AG08396 (cell line): ENCODE measurements at regions not wholly inside any gene's neighbourhood (a gene's known extent, or its start where the extent isn't known, plus 50 kb on each side); places are given as distances from the start of the nearest gene placed in this dataset.
"Not testable (repeated sequence)": the region's sequence is repeated elsewhere in the genome, so short reads cannot be mapped to it uniquely, and the experiment has no call there.

Source experiments
- DNase-seq: peaks from one replicate; pipeline ENCODE4 v3.0.0; 2012; ENCODE audit warnings: low spot score, mixed read lengths

GRCh38 chr19:23535901-23536300 is 140.6 kb upstream of the ZNF91 start:
- not testable (repeated sequence) for DNase-seq

GRCh38 chr19:23533441-23533840 is 138.2 kb upstream of the ZNF91 start:
- not testable (repeated sequence) for DNase-seq

- no peak for DNase-seq
Observed at GRCh38 chr19:23531976-23532375, 136.7 kb upstream of the ZNF91 start.

GRCh38 chr19:23531231-23531790 is 136.0 kb upstream of the ZNF91 start:
- no peak for DNase-seq

- DNase-seq, result no peak
Observed at GRCh38 chr19:23528376-23528775, 133.1 kb upstream of the ZNF91 start.

- DNase-seq, result no peak
Observed at GRCh38 chr19:23527797-23528196, 132.5 kb upstream of the ZNF91 start.

GRCh38 chr19:23526302-23526701 is 131.0 kb upstream of the ZNF91 start:
- no peak for DNase-seq

GRCh38 chr19:23525276-23525852 is 130.1 kb upstream of the ZNF91 start:
- no peak for DNase-seq

- no peak for DNase-seq
Observed at GRCh38 chr19:23523863-23524262, 128.6 kb upstream of the ZNF91 start.

GRCh38 chr19:23522431-23522830 is 127.2 kb upstream of the ZNF91 start:
- no peak for DNase-seq

GRCh38 chr19:23521471-23521870 is 126.2 kb upstream of the ZNF91 start:
- no peak for DNase-seq

- DNase-seq, result no peak
Observed at GRCh38 chr19:23520441-23520840, 125.2 kb upstream of the ZNF91 start.

- DNase-seq, result no peak
Observed at GRCh38 chr19:23519031-23519430, 123.8 kb upstream of the ZNF91 start.

- no peak for DNase-seq
Observed at GRCh38 chr19:23516266-23516665, 121.0 kb upstream of the ZNF91 start.

GRCh38 chr19:23515551-23515950 is 120.3 kb upstream of the ZNF91 start:
- DNase-seq, result no peak

- DNase-seq, result no peak
Observed at GRCh38 chr19:23512151-23512925, 117.1 kb upstream of the ZNF91 start.

GRCh38 chr19:23509686-23510450 is 114.6 kb upstream of the ZNF91 start:
- no peak for DNase-seq

- DNase-seq, result no peak
Observed at GRCh38 chr19:23507446-23507845, 112.2 kb upstream of the ZNF91 start.

GRCh38 chr19:23505738-23506137 is 110.5 kb upstream of the ZNF91 start:
- DNase-seq, result no peak

GRCh38 chr19:23482829-23483228 is 87.6 kb upstream of the ZNF91 start:
- no peak for DNase-seq

- DNase-seq, result no peak
Observed at GRCh38 chr19:23481043-23481442, 85.8 kb upstream of the ZNF91 start.

- DNase-seq, result no peak
Observed at GRCh38 chr19:23475477-23475876, 80.2 kb upstream of the ZNF91 start.

- no peak for DNase-seq
Observed at GRCh38 chr19:23474761-23475160, 79.5 kb upstream of the ZNF91 start.
